Activated T-cell treated with anti-CD3 and anti-CD28 coated beads, Interleukin-2, amount 50 U/mL, for 48 hours (primary cell): ENCODE measurements at regions not wholly inside any gene's neighbourhood (a gene's known extent, or its start where the extent isn't known, plus 50 kb on each side); places are given as distances from the start of the nearest gene placed in this dataset.
"Not testable (repeated sequence)": the region's sequence is repeated elsewhere in the genome, so short reads cannot be mapped to it uniquely, and the experiment has no call there.

Experiments
- DNase-seq, 2 experiments: peaks; one replicate each; pipeline ENCODE4 v3.0.0-alpha.2; 2020

DNA sequence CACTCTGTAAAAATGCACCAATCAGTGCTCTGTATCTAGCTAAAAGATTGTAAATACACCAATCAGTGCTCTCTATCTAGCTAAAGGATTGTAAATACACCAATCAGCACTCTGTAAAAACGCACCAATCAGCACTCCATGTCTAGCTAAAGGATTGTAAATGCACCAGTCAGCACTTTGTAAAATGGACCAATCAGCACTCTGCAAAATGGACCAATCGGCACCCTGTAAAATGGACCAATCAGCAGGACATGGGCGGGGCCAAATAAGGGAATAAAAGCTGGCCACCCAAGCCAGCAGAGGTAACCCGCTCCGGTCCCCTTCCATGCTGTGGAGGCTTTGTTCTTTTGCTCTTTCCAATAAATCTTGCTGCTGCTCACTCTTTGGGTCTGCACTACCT is 140.7 kb downstream of the ELOVL4 start:
- not testable (repeated sequence) for DNase-seq

GRCh38 chr6:79804732-79805131 is 142.6 kb downstream of the ELOVL4 start:
- DNase-seq, result no peak

DNA sequence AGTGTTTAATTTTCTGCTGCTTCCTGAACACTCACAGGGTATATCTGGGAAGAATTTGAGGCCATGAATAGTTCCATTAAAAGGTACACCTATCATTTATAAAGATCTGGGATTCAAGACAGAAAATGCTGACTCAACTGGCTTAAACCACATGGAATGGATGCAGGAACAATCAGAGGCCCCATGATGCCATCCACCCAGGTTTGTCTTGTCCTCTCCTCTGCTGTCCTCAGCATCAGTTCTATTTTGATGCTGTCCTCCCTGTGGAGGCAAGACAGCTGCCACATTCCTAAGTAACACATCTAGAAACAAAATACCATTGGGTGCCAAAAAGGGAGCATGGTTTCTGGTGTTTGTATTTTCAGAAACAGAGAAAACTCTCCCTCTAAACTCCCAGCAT is 143.4 kb downstream of the ELOVL4 start:
- DNase-seq, result no peak

DNA sequence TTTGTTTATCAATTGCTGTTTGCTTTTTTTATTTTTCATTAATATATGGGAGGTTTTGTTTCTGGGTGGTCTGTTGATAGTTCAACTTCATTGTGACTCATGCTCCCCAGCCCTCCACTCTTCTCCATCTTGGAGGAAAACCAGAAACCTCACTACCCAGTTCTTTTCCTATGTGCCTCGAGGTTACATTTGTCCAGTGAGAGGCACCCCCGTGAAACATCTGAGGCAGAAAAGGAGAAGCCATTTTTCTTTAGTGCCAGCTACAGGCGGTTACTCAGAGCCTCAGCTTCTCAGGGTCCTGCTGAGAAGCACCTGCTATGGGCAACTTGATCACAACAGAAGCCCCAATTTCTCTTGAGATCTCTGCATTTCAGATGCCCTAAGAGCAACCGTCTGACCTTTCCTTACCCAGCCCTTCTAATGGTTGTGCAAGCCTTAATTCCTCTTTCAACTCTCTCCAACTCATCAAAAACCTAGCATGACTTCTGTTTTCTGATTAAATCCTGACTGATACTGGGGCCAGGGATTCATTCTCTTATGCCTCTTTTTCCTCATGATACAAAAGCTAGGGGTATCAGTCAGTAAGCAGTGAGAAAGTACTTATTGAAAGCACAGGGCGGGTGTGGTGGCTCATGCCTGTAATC is 144.6 kb downstream of the ELOVL4 start:
- no peak for DNase-seq

GRCh38 chr6:79801362-79801761 is 146.0 kb downstream of the ELOVL4 start:
- no peak for DNase-seq

DNA sequence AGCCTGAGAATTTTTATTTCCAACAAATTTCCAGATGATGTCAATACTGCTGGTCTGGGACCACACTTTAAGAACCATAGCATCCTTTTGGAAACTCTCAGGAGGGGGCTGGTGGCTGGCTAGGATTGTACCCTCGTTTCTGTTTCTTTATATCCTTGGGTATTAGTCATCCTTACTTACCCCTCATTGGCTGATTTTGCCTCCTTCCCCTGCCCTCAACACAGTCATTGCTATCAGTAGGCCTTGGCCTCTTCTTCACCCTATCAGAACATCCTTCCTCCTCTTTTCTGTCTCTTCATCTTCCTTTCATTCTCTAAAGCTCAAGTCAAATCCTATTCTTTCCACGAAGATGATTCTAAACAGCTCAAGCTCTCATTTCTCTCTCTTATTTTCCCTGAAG is 148.5 kb downstream of the ELOVL4 start:
- DNase-seq, result no peak

DNA sequence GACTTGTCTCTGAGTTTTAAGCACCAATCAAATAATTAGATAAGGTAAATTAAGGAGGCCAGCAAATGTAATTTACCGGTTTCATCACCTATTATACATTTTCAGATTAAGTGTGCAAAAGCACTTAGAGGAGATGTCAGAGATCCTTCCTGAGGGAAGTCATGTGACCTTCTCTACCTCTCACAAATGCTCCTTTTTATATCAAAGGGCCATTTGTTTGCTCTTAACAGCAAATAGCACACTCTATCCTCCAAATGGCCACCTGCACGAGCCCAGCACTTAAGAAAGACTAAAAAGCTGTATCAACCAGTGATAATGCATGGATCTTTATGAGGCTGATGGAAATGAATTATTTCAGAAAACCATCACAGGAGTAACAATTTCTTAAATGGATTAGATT is 149.4 kb downstream of the ELOVL4 start:
- DNase-seq, result no peak

GRCh38 chr6:79797163-79797764 is 150.1 kb downstream of the ELOVL4 start:
- no peak for DNase-seq

DNA sequence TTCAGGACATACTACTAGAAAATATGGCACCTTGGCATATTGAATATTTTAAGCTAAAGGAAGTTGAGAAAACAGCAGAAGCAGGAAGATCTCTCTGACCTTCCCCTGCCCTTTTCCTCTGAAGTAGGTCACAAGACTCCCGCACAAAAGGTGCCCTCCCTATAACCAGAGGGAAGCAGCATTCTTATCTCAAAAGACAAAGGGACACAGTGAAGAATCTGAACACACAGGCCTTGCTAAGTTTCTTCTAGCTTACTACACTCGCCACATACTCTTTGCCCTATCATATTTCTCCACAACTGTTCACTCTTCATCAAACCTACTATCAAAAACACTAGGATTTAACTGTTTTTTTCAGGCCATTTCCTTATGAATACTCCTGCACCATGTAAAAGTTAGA is 151.2 kb downstream of the ELOVL4 start:
- DNase-seq, result no peak

- no peak for DNase-seq
Measured at GRCh38 chr6:79789896-79790295, 157.5 kb downstream of the ELOVL4 start.

- no peak for DNase-seq
Measured at GRCh38 chr6:79788756-79789155, 157.6 kb downstream of the SH3BGRL2 start.

DNA sequence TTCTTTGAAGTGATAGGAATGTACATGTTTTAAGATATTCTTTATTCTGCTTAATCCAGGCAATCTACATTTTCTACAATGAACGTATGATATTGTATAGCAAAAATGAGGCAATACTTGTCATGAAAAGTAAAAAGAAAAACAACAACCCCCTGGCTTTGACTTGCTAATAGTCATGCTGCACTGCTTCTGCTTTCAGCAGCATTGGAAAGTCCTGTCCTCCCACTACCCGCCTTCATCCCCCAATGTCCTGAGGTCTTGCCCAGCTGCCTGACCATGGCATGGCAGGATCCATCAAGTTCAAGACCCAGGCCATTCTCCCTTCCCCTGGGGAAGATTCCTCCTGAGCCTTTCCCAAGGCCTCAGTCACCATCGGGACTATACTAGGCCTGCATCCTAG is 156.5 kb downstream of the SH3BGRL2 start:
- DNase-seq, result no peak

DNA sequence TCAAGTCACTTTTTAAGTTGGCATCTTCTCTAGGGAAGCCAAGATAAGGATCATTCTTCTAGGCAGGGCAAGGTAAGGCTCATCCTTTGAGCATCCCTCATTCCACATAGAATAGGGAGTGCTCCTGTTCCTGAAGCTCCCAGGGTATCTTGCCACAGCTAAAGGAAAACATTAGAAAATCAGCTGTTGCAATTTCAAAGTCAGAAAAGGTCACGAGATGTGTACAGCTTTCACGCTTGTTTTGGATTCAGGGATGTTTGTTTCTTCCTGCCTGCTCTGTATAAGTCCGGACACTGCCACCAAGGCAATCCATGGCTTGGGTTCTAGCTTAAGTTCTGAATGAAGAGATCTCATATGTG is 153.2 kb downstream of the SH3BGRL2 start:
- DNase-seq, result no peak

DNA sequence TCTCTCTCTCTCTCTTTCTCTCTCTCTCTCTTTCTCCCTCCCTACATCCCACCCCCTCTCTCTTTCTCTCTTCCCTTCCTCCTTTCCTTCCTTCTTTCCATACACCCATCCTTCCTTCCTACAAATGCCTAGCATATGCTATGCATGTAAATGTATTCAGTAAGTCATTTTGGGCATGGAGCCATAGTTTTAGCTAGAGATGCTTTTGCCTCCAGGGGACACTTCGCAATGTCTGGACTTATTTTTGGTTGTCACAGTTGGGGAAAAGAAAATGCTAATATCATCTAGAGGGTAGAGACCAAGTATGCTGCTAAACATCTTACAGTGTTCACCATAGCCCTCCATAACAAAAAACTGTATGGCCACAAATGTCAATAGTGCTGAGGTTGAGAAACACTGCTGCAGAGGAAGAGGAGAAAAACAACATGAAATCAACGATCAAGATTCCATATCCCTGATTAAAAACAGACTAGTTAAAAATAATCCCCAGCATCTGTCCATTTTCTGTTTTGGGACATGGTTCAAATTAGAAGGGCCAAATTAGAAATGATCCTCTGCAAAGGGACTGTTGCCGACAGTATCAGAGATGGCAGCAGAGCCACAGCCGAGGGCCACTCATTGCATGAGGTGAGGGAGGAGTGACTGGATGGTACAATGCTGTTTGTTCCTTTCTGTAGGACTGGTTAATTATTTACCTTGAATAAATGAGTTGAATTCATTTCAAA is 152.7 kb downstream of the SH3BGRL2 start:
- DNase-seq, result no peak

- DNase-seq, result no peak
Measured at GRCh38 chr6:79782792-79783580, 151.9 kb downstream of the SH3BGRL2 start.

- DNase-seq, result no peak
Measured at GRCh38 chr6:79781916-79782315, 150.8 kb downstream of the SH3BGRL2 start.

DNA sequence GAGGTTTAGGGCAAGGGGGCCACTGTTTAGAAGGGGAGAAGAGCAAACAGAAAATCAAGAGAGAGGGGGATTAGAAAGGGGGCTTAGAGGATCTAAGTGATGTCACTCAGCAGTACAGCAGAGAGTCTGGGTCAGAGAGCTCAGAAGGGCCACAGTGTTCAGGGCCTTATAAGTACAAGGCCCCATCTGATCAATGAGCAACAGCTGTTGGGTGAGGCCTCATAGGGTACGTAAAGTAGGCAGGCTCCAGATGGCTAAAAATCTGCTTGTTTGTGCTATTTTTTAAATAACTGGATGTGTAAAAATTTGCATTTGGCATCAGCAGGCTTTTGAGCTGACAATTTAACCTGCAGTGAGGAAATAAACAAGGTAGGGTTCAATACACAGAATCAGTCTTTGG is 149.8 kb downstream of the SH3BGRL2 start:
- DNase-seq, result no peak

GRCh38 chr6:79778816-79779215 is 147.7 kb downstream of the SH3BGRL2 start:
- no peak for DNase-seq

DNA sequence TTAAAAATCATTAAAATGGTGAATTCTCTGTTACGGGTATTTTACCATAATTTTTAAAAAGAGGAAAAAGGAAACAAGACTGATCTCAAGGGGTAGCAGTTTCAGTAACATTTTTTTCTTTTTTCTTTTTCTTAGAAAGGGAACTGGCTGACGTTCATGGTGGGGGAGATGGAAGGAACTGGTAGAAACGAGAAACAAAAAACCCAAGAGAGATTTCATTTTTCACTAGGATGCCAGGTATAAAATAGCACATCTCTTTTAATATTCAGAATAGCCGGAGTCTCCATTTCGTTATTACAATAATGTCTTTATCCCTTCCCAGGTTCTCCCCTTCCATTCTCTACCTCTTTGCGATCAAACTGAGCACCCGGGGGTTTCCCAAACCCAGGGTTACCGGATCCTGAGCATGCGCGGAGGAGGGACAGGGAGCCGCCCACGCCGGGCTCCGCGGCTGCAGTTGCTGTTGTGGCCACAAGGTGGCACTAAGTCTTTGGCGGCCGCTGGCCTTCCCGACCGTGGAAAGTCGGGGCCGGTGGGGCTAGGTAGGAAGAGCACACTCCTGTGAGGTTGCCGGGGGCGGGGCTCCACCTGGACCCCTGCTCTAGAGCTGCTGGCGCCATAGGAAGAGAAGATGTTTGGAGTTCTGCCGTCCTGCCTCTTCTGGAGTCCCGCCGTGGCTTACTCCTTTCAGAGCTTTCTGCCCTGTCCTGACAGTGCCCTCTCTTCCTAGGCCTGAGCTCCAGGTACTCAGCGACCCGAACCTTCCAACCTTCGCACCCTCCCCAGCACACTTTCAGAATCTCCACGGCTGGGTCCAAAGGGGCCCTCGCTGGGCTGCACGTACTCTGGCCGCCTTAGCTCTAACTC is 146.8 kb downstream of the SH3BGRL2 start:
- DNase-seq, result peak; percentile 93 to 95

- DNase-seq, result no peak
Measured at GRCh38 chr6:79776076-79776475, 144.9 kb downstream of the SH3BGRL2 start.

- DNase-seq, result no peak
Measured at GRCh38 chr6:79775222-79775621, 144.1 kb downstream of the SH3BGRL2 start.

- no peak for DNase-seq
Measured at GRCh38 chr6:79764747-79765146, 133.6 kb downstream of the SH3BGRL2 start.

DNA sequence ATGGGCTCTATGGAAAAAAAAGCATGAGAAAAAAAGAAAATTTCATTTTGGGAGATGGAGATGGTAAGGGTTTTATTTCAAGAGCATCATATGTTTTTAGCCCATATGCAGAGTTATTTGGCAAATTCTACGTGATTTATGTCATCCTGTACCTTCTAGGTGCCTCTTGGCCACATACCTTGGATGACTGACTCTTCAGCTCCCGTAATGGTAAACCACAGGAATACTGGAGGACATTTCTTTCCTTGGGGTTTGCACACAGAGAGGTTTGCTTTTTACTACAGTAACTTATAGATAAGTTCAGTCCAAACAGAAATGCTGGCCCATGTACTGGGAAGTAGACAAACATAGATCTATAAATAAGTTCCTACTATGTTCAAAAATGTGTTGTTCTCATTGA is 132.2 kb downstream of the SH3BGRL2 start:
- no peak for DNase-seq
